HG03196 (cell line): ENCODE measurements at regions not wholly inside any gene's neighbourhood (a gene's known extent, or its start where the extent isn't known, plus 50 kb on each side); places are given as distances from the start of the nearest gene placed in this dataset.

Source experiments
- ATAC-seq: cut with Tn5 transposase; IDR thresholded peaks from one replicate; pipeline ENCODE4 v1.9.1; 2021; ENCODE audit not compliant: unreplicated experiment

DNA sequence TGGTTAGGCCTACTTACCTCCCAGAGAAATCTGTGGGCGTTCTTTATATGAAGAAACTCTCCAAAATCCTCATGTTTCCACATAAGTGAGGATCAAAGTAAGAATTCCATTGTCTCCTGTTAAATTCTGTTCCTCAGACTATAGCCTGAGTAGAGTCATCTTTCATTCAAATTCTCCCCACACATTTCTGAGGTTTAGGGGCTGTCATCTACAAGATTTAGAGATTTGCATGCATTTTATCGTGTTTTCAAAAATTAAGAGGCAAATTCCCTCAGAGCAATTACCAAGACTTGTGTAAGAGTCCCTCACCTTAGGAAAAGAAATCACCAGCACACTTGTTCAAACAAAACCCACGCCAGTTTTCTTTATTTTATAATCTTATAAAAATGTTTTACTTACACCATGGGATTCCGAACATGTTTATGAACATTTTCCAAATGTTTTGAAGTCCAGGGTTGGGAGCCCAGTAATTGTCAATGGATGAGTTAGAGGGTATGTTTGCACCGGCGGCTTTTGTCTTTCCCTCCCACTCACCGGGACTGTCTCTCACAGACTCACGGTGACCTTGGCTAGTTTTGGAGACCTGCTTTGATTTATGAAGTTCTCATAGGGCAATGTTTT is 367.6 kb downstream of the ENC1 start:
- ATAC-seq = no peak

DNA sequence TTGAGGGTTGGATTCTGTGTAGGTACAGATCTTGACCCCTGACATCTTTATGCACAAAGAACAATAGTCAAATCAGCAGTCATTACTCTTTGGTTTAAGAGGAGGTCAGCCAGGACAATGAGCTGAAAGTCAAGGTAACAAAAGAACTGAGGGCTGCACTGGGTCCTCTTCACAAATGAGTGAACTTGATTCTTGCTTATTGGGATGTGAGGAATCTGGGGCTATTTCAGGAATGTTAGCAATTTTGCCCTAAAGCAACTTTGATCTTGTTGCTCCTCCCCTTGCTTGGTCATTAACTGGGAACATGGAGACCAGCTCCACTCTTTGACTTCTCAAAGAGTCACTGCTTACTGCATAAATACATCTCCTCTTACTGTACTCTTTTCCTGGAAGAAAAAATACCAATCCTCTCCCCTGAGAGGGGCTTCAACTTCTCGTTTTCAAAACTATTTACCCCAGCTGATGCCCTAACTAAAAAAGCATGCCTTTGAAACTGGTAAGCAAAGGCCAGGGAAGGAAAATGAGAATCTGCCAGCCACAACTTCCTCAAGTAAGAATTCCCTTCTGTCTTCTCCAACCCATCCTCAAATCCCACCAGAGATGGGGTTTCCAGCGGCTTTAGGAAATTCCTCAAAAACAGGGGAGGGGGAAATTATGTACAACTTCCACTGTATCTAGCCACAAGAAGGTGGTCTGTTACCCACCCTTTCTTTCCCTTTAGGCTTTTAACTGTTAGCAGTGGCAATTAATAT is 368.3 kb downstream of the ENC1 start:
- no peak for ATAC-seq

DNA sequence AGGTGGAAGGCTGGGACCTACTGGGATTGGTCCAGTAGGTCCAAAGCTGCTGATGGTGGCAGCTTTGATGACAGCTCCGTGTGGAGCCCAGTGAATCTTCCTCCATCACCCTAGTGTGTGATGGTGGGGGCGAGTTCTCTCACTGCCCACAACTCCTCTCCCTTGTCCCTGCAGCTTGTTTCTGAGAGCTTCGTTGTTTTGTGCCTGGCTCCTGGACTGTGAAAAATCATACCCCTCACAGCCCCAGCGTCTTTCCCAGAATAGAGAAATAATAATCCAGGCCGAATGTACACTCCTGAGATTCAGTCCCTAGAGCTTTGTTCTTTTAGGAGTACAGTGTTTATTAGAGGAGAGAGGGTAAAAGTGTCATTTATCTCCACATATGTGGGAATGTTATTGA is 372.2 kb downstream of the ENC1 start:
- ATAC-seq = no peak

DNA sequence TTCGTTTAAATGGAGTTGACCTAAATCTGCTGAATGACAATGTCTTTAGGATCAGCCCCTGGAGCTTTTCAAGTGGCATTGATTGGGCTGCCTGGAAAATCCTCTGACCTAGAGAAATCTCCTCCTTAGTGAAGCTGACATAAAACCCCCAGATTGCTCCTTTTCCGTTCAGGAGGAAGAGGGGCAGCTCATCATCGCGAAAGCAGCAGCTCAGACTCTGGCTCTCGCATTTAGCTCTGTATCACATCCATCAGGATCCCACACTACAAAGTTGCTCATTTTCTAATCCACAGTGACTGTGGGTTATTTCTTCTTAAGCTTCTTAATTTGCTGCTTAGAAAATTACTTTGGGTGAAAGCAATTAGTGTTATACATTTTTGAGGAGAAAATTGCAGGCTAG is 373.7 kb downstream of the ENC1 start:
- no peak for ATAC-seq

DNA sequence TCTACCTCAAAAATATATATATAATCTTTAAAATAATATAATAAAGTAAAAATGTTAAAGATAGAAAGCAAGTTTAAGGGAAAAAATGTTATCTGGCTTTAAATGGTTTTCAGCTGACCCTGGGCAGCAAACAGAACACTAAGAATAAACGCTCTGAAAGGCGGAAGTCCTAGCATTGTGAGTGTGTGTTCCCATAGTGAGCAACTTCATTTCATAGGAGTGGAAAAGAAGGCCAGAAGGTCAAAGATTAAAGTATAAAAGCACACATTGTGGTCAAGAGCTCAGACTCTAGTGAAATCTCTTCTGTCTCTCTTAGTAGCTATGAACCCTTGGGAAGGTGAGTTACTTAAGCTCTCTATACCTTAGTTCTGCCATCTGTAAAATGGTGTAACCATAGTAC is 374.4 kb downstream of the ENC1 start:
- ATAC-seq = no peak

DNA sequence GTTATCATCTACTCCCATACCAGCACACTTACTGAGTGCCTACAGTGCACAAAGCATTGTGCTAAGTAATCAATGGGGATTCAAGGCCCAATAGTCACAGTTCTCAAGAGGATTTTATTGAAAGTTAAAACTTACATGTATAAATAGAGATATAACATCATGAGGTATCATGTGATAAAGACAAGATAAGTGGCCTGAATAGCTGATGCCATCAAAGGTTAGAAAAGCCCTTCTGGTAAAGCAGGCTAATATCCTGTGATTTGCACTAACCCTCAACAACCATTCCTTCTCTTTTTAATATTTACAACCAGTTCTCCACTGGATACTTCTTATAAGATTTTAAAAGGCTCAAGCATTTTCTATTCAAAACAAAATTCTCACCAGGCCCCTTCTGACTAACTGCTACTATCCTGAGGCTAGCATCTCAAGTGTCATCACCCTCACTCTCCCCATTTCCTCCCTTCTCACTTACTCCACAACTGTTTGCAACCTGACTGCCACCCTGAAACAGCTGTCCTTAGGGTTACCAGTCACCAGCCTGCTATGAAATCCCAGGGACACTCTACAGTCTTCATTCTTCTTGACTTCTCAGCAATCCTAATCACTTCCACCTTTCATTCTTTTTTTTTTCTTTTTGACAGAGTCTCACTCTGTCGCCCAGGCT is 377.9 kb downstream of the ENC1 start:
- ATAC-seq = no peak

DNA sequence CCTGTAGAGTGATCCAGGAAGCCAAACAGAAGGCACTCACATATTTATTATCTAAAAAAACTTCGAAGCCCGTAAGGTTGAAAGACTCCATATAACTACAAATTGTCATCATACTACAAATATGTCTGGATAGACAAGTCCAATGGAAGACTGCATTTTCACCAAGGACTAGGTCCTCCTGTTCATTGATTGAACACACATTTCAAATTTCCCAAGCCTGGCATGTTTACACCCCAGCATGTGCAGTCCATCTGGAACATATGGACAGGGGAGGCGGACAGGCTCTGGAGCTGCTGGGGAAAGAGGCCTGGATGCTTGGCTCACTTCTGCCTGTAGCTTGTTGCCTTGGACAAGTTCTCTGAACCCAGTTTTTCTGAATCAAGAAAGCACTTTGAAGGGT is 378.7 kb downstream of the ENC1 start:
- no peak for ATAC-seq

DNA sequence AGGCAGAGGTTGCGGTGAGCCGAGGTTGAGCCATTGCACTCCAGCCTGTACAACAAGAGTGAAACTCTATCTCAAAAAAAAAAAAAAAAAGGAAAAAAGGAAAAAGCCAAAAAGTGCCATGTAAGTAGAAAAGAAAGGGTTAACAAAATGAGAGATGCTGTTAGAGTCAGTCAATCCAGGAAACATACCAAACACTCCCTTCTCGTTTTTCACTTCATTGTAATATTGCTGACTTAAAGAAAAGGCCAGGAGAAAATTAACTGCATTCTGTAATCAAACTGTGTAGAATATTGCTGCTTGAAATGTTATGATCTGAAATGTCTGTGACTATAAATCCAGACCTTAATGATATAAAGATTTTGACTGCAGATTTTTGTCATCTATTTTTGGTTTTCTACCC is 379.1 kb downstream of the ENC1 start:
- ATAC-seq = no peak

DNA sequence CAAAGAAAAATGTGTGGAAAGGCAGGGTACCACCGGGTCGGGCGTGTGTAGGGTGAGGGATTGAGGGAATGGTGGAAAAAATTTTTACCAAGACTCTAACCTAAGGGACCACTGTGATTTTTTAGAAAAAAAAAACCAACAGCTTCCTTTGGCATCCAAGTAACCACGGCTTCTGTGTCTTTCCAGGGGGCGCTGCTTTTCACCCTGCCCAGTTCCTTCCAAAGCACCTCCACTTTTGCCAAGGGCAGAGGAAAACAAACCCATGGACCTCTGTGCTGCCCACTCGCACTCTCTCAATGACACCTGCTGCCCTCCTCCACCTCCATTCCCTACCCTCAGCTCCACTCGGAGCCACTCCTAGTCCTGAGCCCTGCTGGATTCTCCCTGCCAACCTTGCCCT is 381.0 kb downstream of the ENC1 start:
- no peak for ATAC-seq

DNA sequence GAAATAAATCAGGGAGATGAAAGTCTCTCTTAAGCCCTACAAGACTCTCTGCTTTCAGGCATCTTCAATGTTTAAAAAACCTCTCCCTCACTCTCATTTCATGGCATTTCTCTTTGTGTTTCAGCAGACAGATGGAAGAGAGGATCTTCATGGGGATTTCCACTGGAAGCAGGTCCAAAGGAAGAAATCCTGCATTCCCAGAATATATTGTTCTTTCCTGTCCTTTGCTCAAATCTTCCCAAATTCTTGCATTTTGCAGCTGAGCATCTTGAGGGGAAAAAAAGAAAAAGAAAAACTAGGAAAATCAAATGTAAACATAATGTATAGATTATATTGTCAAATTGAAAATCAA is 382.2 kb downstream of the ENC1 start:
- ATAC-seq = no peak

DNA sequence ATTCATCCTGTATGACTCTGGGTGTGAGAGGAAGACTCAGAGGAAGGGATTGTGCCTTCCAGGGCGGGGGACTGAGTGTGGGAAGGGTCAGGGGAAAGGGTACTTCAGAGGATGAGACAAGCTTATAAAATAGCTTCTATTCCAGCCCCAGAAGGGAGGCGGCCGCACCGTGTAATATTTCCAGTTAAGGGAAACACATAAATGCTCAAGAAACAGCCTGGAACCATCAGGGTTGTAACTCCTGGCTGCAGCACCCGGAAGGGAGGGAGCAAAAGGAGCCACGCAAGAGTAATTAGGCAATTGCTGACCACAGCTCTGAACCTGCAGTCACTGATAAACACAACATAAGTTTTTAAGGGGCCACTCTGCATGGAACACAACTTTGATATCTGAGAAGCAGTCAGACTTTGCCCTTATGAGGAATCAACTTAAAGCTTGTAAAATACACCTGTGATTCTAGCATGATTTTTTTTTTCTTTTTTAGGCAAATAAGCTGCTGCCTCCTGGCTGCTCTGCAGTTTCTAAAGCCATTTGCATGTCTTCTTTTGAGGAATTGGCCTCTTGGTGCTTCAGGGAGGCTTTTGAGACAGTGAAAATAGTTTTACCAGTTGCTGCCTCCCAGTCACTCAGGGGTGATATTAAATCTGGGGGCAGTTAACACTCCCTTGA is 382.7 kb downstream of the ENC1 start:
- no peak for ATAC-seq

DNA sequence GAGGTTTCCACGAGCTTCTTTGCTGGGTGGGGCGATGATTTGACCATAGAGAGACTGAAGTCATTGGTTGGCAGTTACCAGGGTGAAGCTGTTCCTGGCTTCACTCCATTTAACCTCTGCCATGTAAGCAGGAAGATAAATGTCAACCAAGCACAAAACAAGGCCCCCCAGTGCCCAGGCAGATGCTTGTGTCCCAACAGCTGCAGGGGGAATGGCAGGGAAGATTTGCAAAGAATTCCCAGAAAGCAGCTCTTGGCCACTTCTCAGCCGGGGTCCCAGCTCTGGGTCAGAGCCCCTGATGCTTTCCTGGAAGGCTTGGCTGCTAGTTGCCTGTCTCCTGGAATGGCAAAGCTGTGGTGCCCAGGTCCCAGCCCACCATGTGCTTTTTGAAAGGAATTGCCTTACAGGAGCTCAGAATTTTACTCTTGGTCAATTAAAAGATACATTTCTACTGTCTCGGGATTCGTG is 383.4 kb downstream of the ENC1 start:
- ATAC-seq = no peak

DNA sequence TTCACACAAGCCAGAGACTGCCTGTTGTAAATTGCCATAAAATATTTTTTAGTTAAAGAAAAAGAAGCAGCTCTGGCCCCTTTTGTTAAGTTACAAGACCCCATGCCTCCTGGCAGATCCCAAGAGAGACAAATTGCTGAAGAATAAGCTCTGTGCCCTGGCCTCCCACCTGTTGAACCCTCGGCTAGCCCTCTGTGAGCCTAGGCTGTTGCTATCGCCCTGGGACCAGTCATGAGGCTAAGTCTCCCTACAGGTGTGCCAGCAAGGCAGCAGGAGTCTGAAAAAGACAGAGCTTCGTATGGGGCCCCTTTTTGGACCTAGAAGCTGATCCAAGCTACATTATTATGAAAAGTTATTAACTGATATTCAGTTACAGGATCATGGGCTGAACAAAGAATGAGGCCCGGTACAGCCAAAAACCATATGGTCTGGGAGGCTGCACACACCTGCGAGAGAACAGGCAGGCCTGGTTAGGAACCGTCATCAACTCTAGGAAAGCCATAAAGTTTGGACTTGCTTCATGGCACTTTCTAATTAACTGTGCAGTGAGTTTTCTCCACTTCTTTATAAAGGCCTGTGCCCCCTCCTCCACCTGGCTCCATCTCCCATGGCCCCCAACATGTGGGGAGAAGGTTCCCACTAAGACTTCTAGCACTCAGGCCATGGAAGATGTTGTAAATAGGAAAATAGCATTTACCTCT is 384.7 kb downstream of the ENC1 start:
- ATAC-seq = no peak

DNA sequence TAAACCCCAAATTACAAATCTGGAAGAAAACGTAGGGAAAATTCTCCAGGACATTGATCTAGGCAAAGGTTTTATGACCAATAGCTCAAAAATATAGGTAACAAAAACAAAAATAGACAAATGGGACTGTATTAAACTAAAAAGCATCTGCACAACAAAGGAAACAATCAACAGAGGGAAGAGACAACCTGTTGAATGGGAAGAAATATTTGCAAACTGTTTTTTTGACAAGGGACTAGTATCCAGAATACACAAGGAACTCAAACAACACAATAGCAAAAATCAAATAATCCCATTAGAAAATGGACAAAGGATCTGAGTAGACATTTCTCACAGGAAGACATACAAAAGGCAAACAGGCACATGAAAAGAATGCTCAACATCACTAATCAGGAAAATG is 386.3 kb downstream of the ENC1 start:
- no peak for ATAC-seq

DNA sequence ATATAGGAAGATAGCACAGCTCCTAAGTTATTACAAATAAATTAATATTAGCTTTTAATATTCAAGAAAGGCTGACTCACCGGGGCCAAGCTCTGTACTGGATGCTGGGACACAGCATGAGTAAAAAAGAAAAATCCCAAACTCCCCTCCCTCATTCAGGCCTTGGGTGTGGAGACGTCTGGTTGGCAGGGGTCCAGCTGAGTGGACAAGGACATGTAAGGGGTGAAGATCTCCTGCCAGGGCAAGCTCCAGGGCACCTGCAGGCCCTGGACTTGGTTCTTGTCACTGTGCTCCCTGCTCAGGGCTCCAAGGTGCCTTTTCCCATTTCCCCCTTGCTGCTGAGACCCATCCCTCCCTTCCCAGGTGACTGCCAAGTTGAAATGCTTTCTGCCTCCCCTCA is 388.5 kb downstream of the ENC1 start:
- no peak for ATAC-seq

DNA sequence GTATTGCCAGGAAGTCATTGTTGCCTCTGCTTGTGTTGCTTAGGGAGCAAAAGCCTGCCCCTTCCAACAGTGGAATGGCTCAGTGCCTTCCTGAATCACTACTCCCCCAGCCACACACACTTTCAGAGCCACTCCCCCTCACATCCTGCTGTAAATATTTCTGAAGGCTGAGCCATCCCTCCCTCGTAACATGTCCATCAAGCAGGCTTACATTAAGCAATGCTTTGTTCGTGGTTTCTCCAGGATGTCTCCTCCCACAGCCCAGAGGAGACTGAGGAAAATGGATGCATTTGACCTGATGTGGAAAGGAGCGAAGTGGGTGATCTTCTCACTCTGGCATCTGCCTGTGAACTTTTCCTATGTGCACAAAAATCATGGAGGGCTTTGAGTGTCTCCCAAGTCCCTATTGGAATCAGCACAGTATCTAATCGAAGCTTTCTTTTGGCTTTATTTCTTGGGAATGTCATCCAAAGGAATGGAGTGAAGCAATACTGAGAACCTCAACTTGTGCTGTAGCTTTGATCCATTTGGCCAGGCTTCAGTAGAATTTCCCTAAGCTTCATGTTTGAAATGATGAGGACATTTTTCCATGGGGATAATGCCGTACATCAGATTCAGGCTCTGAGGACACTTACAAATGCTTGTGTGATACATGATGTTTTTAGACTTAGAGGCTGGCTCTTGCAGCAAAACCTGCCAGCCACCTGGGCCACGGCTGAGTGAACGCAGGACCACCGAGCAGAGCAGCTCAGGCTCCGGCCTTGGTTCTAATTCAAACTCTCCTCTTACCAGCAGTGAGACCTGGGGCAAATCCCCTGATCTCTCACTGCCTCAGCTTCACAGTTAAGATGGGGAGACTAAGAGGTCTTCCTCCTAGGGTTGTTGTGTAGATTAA is 389.1 kb downstream of the ENC1 start:
- ATAC-seq = no peak

DNA sequence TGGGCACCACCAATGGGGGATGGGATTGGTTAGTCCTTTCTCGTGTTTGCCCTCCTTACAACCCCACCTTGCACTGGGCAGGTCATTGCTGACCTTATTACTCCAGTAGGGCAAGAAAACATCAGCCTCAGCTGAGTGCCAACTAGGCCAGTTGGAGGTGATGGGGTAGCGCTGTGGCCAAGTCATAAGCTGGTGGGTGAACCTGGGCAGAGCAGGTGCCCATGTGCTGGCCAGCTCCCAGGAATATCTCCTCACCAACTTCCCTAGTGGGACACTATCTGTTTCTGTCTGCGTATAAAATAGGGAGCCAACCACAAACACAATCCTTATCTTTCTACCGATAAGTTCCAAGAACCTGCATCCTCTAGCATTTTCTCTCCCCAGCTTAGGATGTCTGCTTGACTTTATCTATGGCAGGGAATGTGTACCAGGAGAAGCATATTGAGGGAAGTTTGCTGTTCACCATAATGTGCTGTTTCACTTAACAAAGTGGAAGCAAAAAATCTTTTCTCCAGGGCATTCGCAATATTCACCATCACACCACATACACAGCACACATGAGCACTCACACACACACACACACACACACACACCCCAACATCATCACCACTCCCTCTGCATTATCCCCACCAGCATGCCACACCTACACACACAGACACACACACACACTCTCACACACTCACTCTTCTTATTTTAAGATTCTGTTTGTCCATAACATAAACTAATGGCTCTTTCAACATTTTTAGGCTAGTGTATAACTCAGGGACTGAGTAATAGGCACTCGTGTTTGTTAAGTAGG is 390.0 kb downstream of the ENC1 start:
- no peak for ATAC-seq

DNA sequence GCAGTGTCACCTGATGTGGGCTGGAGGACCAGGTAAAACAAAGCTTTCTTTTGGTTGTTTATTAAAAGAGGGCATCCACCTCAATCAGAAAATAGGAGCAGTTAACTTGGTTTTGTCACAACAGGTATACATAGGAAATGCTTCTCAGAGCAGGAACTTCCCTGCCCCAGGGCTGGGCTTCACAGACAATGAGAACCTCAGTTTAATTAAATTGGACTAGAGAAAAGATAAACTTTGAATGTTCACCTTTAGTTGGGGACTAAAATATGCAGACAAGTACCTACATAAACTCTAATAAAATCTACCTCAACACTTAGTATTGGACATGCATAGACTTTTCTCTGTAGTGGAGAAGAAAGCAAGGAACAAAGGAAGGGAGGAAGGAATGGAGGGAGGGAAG is 392.0 kb downstream of the ENC1 start:
- ATAC-seq = no peak

DNA sequence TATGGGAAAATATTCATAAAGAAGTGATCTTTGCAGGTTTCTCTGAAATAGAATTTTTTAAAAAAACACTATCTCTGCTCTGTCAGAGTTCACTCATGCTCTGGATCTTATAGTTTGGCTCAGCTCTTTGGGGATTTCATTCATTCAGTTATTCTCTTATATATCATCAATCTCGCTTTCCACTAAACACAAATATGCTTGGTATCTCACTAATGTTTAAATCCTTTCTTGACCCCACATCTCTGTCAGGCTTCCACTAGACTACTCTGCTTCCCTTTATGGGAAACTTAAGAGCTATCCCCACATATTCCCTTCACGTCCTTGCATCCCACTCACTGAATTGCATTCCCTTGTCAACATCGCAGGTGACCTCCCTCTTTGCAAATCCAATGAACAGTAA is 396.1 kb downstream of the ENC1 start:
- ATAC-seq = no peak
